Right cardiac atrium (tissue), 5 donors: ENCODE measurements at regions not wholly inside any gene's neighbourhood (a gene's known extent, or its start where the extent isn't known, plus 50 kb on each side); places are given as distances from the start of the nearest gene placed in this dataset.

Source experiments
- ATAC-seq, 2 donors: fragments of 200-7000 bp; cut with Tn5 transposase; one replicate each; pipeline versions ENCODE4 v1.8.0 to v1.9.1; 2020; ENCODE audit warnings: moderate library complexity in 2 of 2, mild to moderate bottlenecking in 1 of 2
- DNase-seq, 3 donors: peaks; one replicate each; pipeline ENCODE4 v3.0.0-alpha.2; 2020
- H3K27ac ChIP-seq: one replicate; pipeline ENCODE4 v1.5.1; 2013; ENCODE audit warnings: mild to moderate bottlenecking, low read length, control low read depth, moderate library complexity
- H3K27me3 ChIP-seq: one replicate; pipeline ENCODE4 v1.6.1; 2013; ENCODE audit not compliant: control insufficient read depth, insufficient read depth
- H3K4me1 ChIP-seq: one replicate; pipeline ENCODE4 v1.6.1; 2013; ENCODE audit warnings: low read length; ENCODE audit not compliant: control insufficient read depth, insufficient read depth
- H3K4me3 ChIP-seq: one replicate; pipeline ENCODE4 v1.5.1; 2013; ENCODE audit warnings: low read length, control low read depth
- H3K9me3 ChIP-seq: one replicate; pipeline ENCODE4 v1.6.1; 2013; ENCODE audit warnings: low read length; ENCODE audit not compliant: control insufficient read depth
- WGBS: extraction: QIAGEN DNeasy Blood & Tissue Kit; methylation state at CpG from one replicate; pipeline ENCODE4 v1.1.7; 2013; 5-methylcytosine and 5-hydroxymethylcytosine counted together
- intact Hi-C, 4 donors: fragments of 100-400 bp; cut with DNase I; formaldehyde crosslinking; loops; one replicate each; pipeline versions ENCODE4 v1.11.0 to v1.14.0; 2022 to 2023
- donor health status: healthy with polysubstance abuse.
- donor health status: DM: no; HTN: yes; CAD: no.
- donor health status: DM: no; HTN: no; CAD: no.
- donor health status: DM: no; HTN: yes; CAD: no; lungs with severe emphysema.
- donor health status: DM: yes; HTN: yes; CAD: no.

GRCh38 chr6:66771626-66772025 lies 1064.6 kb upstream of the EYS start:
- intact Hi-C loops: no loop called here
- no peak overlapping the region for H3K4me3 ChIP-seq
- ATAC-seq (no peak), DNase-seq (no peak)
- 69% methylated on average over 2 of the region's 2 CpGs for WGBS
- no peak overlapping the region for H3K27ac ChIP-seq
- no peaks in the 10 kb centered on the region for H3K9me3 ChIP-seq
- no peaks in the 10 kb centered on the region for H3K27me3 ChIP-seq
- H3K4me1 ChIP-seq: no peaks in the 10 kb centered on the region

- DNase-seq (no peak), ATAC-seq (no peak)
- intact Hi-C loops: no loop called here
- no peak overlapping the region for H3K4me3 ChIP-seq
- no peaks in the 10 kb centered on the region for H3K27me3 ChIP-seq
- no peaks in the 10 kb centered on the region for H3K4me1 ChIP-seq
- no peak overlapping the region for H3K27ac ChIP-seq
- H3K9me3 ChIP-seq: no peaks in the 10 kb centered on the region
Measured at GRCh38 chr6:66751630-66752029, 1044.6 kb upstream of the EYS start.

GRCh38 chr6:66740346-66740745 lies 1033.3 kb upstream of the EYS start:
- intact Hi-C loops: no loop called here
- ATAC-seq (no peak), DNase-seq (no peak)
- no peak overlapping the region for H3K27ac ChIP-seq
- 46% methylated on average over 1 of the region's 1 CpG for WGBS
- H3K4me1 ChIP-seq: no peaks in the 10 kb centered on the region
- no peaks in the 10 kb centered on the region for H3K9me3 ChIP-seq
- H3K27me3 ChIP-seq: no peaks in the 10 kb centered on the region
- no peak overlapping the region for H3K4me3 ChIP-seq

GRCh38 chr6:66735106-66735890 lies 1028.3 kb upstream of the EYS start:
- H3K27me3 ChIP-seq: no peaks in the 10 kb centered on the region
- no peak overlapping the region for H3K27ac ChIP-seq
- 49% methylated on average over 5 of the region's 5 CpGs for WGBS
- H3K4me1 ChIP-seq: no peaks in the 10 kb centered on the region
- DNase-seq (no peak), ATAC-seq (no peak)
- intact Hi-C loops: no loop called here
- no peaks in the 10 kb centered on the region for H3K9me3 ChIP-seq
- H3K4me3 ChIP-seq: no peak overlapping the region

- DNase-seq (no peak), ATAC-seq (no peak)
- 74% methylated on average over 1 of the region's 1 CpG for WGBS
- H3K27ac ChIP-seq: no peak overlapping the region
- intact Hi-C loops: no loop called here
- no peaks in the 10 kb centered on the region for H3K4me1 ChIP-seq
- no peaks in the 10 kb centered on the region for H3K27me3 ChIP-seq
- no peak overlapping the region for H3K4me3 ChIP-seq
- H3K9me3 ChIP-seq: no peaks in the 10 kb centered on the region
Measured at GRCh38 chr6:66731310-66731709, 1024.3 kb upstream of the EYS start.

GRCh38 chr6:66725670-66726069 lies 1018.6 kb upstream of the EYS start:
- 71% methylated on average over 3 of the region's 3 CpGs for WGBS
- intact Hi-C loops: no loop called here
- Histone ChIP-seq H3K9me3 (no peaks in the 10 kb centered on the region), H3K4me1 (no peaks in the 10 kb centered on the region), H3K4me3 (no peak overlapping the region), H3K27me3 (no peaks in the 10 kb centered on the region), H3K27ac (no peak overlapping the region)
- DNase-seq (no peak), ATAC-seq (no peak)

- Histone ChIP-seq H3K27me3 (no peaks in the 10 kb centered on the region), H3K27ac (no peak overlapping the region), H3K9me3 (no peaks in the 10 kb centered on the region), H3K4me3 (no peak overlapping the region), H3K4me1 (no peaks in the 10 kb centered on the region)
- intact Hi-C loops: no loop called here
- DNase-seq (no peak), ATAC-seq (no peak)
- WGBS: 88% methylated on average over 4 of the region's 4 CpGs
Measured at GRCh38 chr6:66717801-66718200, 1010.8 kb upstream of the EYS start.

GRCh38 chr6:66699385-66699784 lies 992.4 kb upstream of the EYS start:
- H3K27me3 ChIP-seq: no peaks in the 10 kb centered on the region
- no peak overlapping the region for H3K27ac ChIP-seq
- 64% methylated on average over 1 of the region's 1 CpG for WGBS
- H3K9me3 ChIP-seq: no peaks in the 10 kb centered on the region
- ATAC-seq (no peak), DNase-seq (no peak)
- intact Hi-C loops: no loop called here
- no peaks in the 10 kb centered on the region for H3K4me1 ChIP-seq
- H3K4me3 ChIP-seq: no peak overlapping the region

GRCh38 chr6:66689608-66690007 lies 982.6 kb upstream of the EYS start:
- H3K27me3 ChIP-seq: no peaks in the 10 kb centered on the region
- no peak overlapping the region for H3K27ac ChIP-seq
- no peak for ATAC-seq
- no peak for DNase-seq
- 89% methylated on average over 4 of the region's 4 CpGs for WGBS
- H3K9me3 ChIP-seq: no peaks in the 10 kb centered on the region
- intact Hi-C loops: no loop called here
- no peak overlapping the region for H3K4me3 ChIP-seq
- no peaks in the 10 kb centered on the region for H3K4me1 ChIP-seq

GRCh38 chr6:66687611-66688140 lies 980.6 kb upstream of the EYS start:
- Histone ChIP-seq H3K4me1 (no peaks in the 10 kb centered on the region), H3K9me3 (no peaks in the 10 kb centered on the region), H3K27me3 (no peaks in the 10 kb centered on the region), H3K27ac (no peak overlapping the region), H3K4me3 (no peak overlapping the region)
- 25% methylated on average over 3 of the region's 3 CpGs for WGBS
- intact Hi-C loops: no loop called here
- ATAC-seq: no peak
- no peak for DNase-seq

- Histone ChIP-seq H3K27me3 (no peaks in the 10 kb centered on the region), H3K4me1 (no peaks in the 10 kb centered on the region), H3K9me3 (no peaks in the 10 kb centered on the region), H3K4me3 (no peak overlapping the region), H3K27ac (no peak overlapping the region)
- no peak for DNase-seq
- WGBS: 58% methylated on average over 5 of the region's 5 CpGs
- no peak for ATAC-seq
- intact Hi-C loops: no loop called here
Measured at GRCh38 chr6:66675906-66676305, 968.9 kb upstream of the EYS start.

- intact Hi-C loops: no loop called here
- no peak overlapping the region for H3K27ac ChIP-seq
- no peaks in the 10 kb centered on the region for H3K27me3 ChIP-seq
- H3K4me1 ChIP-seq: no peaks in the 10 kb centered on the region
- no peak overlapping the region for H3K4me3 ChIP-seq
- ATAC-seq (no peak), DNase-seq (no peak)
- H3K9me3 ChIP-seq: no peaks in the 10 kb centered on the region
- 93% methylated on average over 4 of the region's 4 CpGs for WGBS
Measured at GRCh38 chr6:66664112-66664511, 957.1 kb upstream of the EYS start.
